Uterus (tissue), 2 donors: ENCODE measurements at regions not wholly inside any gene's neighbourhood (a gene's known extent, or its start where the extent isn't known, plus 50 kb on each side); places are given as distances from the start of the nearest gene placed in this dataset.

Source experiments
- POLR2A ChIP-seq, 2 donors: fragments of 450-650 bp; IDR thresholded peaks; one replicate each; pipeline ENCODE4 v1.6.1; 2016; ENCODE audit warnings: antibody characterized with exemption in 2 of 2, mild to moderate bottlenecking in 1 of 2, moderate library complexity in 1 of 2
- TF ChIP-seq, protein P1 (sequence below), 4 experiments: fragments of 200-600 bp in 2 of 4; fragments of 450-650 bp in 2 of 4; sonication (generic) in 2 of 4; IDR thresholded peaks; one replicate each; pipeline ENCODE4 v1.5.1; 2016 to 2019; ENCODE audit warnings: antibody characterized with exemption in 4 of 4, mild to moderate bottlenecking in 2 of 4, moderate library complexity in 1 of 4

DNA sequence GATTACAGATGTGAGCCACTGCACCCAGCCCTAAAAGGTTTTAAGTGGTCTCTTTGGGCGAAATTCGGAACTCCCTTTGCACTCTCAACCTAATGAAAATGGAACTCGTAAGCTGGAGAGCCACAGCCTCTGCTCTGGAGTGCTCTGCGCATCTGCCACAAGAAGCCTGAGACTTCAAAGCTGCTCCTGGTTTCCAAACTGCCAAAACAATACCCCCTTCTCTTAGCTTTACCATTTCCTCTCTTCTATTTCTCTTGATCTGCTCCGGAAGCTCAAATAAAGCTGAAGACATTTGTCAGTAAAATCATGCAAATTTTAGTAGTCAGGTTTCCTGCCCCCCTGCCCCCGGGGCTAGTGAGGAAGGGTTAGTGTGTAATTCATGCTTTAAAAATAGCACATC is 312.7 kb downstream of the MFSD1 start:
- TF ChIP-seq, protein P1, sequence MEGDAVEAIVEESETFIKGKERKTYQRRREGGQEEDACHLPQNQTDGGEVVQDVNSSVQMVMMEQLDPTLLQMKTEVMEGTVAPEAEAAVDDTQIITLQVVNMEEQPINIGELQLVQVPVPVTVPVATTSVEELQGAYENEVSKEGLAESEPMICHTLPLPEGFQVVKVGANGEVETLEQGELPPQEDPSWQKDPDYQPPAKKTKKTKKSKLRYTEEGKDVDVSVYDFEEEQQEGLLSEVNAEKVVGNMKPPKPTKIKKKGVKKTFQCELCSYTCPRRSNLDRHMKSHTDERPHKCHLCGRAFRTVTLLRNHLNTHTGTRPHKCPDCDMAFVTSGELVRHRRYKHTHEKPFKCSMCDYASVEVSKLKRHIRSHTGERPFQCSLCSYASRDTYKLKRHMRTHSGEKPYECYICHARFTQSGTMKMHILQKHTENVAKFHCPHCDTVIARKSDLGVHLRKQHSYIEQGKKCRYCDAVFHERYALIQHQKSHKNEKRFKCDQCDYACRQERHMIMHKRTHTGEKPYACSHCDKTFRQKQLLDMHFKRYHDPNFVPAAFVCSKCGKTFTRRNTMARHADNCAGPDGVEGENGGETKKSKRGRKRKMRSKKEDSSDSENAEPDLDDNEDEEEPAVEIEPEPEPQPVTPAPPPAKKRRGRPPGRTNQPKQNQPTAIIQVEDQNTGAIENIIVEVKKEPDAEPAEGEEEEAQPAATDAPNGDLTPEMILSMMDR (IDR thresholded peaks at IDR 0.05) = no peak
- no peak for TF ChIP-seq POLR2A (IDR thresholded peaks at IDR 0.05)
